Omental fat pad (tissue), 3 donors: ENCODE measurements at regions not wholly inside any gene's neighbourhood (a gene's known extent, or its start where the extent isn't known, plus 50 kb on each side); places are given as distances from the start of the nearest gene placed in this dataset.

Experiments
- ATAC-seq: fragments of 150-250 bp; one replicate; pipeline ENCODE4 v1.9.1; 2016; ENCODE audit warnings: mild to moderate bottlenecking, moderate library complexity; ENCODE audit not compliant: low FRiP score
- DNase-seq: peaks from one replicate; pipeline ENCODE4 v3.0.0-alpha.2; 2019; ENCODE audit warnings: low spot score
- TF ChIP-seq, protein P1 (sequence below), 3 donors: fragments of 450-650 bp; IDR thresholded peaks; one replicate each; pipeline ENCODE4 v1.5.1; 2016 to 2017; ENCODE audit warnings: antibody characterized with exemption in 3 of 3, mild to moderate bottlenecking in 3 of 3, moderate library complexity in 2 of 3

DNA sequence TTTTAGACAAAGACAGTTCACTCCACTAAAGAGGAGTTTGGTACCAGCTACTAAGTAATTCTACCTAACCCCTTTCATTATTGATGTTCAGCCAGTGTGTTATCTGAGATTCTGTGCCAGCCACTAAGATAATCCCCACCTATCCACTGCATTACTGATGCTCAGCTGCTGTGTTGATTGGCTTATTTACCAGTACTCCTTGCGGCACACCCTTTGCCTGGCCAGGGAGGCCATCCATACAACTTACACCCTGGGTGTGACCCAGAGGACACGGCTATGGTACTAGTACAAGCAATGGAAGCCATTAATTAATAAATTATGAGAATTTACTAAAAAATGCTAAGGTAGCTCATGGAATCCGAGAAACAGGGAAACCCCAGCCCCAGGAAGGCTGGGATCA, 290.7 kb upstream of the CTNNB1 start:
- no peak for DNase-seq
- TF ChIP-seq, protein P1, sequence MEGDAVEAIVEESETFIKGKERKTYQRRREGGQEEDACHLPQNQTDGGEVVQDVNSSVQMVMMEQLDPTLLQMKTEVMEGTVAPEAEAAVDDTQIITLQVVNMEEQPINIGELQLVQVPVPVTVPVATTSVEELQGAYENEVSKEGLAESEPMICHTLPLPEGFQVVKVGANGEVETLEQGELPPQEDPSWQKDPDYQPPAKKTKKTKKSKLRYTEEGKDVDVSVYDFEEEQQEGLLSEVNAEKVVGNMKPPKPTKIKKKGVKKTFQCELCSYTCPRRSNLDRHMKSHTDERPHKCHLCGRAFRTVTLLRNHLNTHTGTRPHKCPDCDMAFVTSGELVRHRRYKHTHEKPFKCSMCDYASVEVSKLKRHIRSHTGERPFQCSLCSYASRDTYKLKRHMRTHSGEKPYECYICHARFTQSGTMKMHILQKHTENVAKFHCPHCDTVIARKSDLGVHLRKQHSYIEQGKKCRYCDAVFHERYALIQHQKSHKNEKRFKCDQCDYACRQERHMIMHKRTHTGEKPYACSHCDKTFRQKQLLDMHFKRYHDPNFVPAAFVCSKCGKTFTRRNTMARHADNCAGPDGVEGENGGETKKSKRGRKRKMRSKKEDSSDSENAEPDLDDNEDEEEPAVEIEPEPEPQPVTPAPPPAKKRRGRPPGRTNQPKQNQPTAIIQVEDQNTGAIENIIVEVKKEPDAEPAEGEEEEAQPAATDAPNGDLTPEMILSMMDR (IDR thresholded peaks at IDR 0.05), result no peak

GRCh38 chr3:40911264-40911663, 288.0 kb upstream of the CTNNB1 start:
- no peak for ATAC-seq
- no peak for DNase-seq
- TF ChIP-seq, protein P1 (IDR thresholded peaks at IDR 0.05), result no peak

More for the DNA sequence above, 290.7 kb upstream of the CTNNB1 start:
- no peak for ATAC-seq

GRCh38 chr3:40911928-40912327, 287.4 kb upstream of the CTNNB1 start:
- DNase-seq (no peak), ATAC-seq (no peak)
- TF ChIP-seq, protein P1 (IDR thresholded peaks at IDR 0.05), result no peak

DNA sequence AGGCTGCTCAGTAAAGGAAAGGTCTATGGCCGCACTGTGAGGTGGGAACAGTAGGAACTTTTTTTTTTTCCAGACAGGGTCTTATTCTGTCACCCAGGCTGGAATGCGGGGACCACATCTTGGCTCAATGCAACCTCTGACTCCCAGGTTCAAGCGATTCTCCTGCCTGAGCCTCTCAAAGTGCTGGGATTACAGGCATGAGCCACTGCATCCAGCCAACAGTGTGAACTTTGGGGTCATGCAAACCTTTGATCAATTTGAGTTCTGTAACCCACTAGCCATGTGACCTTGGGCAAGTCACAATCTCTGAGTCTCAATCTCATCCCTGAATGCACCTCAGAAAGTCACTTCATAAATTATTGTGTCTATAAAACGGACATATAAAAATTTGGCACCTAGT, 286.8 kb upstream of the CTNNB1 start:
- TF ChIP-seq, protein P1 (IDR thresholded peaks at IDR 0.05), result no peak
- no peak for DNase-seq
- no peak for ATAC-seq

DNA sequence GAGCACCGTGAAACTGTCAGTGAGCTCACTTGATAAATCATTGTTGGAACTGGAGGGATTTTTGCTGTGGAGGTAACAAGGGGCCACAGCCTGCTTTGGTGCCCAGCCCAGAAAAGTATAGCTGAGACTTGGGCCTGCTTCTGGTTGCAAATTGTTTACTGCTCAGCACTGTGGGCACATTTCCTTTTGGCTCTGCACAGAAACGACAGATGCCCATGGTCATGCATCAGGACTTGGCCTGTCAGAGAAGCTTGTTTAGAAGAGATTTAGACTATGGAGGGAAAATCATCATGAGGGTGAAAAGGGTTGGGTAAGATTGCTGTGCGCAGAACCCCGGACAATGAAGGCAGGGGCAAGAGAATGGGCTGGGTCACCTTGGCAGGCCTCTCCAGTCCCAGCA, 286.1 kb upstream of the CTNNB1 start:
- ATAC-seq (no peak), DNase-seq (no peak)
- TF ChIP-seq, protein P1 (IDR thresholded peaks at IDR 0.05), result no peak

DNA sequence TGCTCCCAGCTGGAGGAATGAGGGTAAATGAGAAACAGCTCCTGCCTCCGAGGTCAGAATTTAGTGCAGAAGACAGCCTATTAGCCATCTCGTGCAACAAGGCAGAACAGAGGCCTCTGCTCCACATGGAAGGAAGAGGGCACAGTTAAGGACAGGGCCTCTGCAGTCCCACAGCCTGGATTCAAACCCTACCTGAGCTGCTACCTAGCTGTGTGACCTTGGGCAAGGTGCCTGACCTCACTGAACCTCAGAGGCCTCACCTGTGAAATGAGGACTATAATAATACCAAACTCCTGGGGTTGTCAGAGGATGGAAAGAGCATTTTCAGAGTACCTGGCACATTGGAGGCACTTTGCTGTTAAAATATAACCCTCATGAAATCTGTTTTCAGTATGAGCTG, 285.7 kb upstream of the CTNNB1 start:
- DNase-seq, result no peak
- TF ChIP-seq, protein P1 (IDR thresholded peaks at IDR 0.05), result no peak
- ATAC-seq, result no peak

GRCh38 chr3:40914475-40914874, 284.8 kb upstream of the CTNNB1 start:
- DNase-seq, result no peak

More at GRCh38 chr3:40914475-40914874, 284.8 kb upstream of the CTNNB1 start:
- no peak for ATAC-seq
- TF ChIP-seq, protein P1 (IDR thresholded peaks at IDR 0.05), result no peak
